Activated CD4-positive, alpha-beta T cell treated with anti-CD3 and anti-CD28 coated beads, Interleukin-2, Interleukin-4, amounts not matched to agents 100 ng/mL and 50 ng/mL, durations not matched to agents 16 hours and 8 hours (primary cell): ENCODE measurements at regions not wholly inside any gene's neighbourhood (a gene's known extent, or its start where the extent isn't known, plus 50 kb on each side); places are given as distances from the start of the nearest gene placed in this dataset.

Source experiments
- DNase-seq: peaks from one replicate; pipeline ENCODE4 v3.0.0-alpha.2; 2020; ENCODE audit warnings: low spot score

- no peak for DNase-seq
Observed at GRCh38 chr9:135341612-135342169, 137.9 kb upstream of the PPP1R26 start.

- DNase-seq, result no peak
Observed at GRCh38 chr9:135342206-135343130, 137.1 kb upstream of the PPP1R26 start.

- no peak for DNase-seq
Observed at GRCh38 chr9:135343136-135343535, 136.4 kb upstream of the PPP1R26 start.

GRCh38 chr9:135343837-135344522, 135.6 kb upstream of the PPP1R26 start:
- peak; percentile 53 for DNase-seq

GRCh38 chr9:135344523-135344901, 135.1 kb upstream of the PPP1R26 start:
- no peak for DNase-seq

GRCh38 chr9:135344915-135345500, 134.6 kb upstream of the PPP1R26 start:
- no peak for DNase-seq

GRCh38 chr9:135345775-135346433, 133.7 kb upstream of the PPP1R26 start:
- no peak for DNase-seq

- no peak for DNase-seq
Observed at GRCh38 chr9:135346438-135347050, 133.0 kb upstream of the PPP1R26 start.

GRCh38 chr9:135347461-135347860, 132.1 kb upstream of the PPP1R26 start:
- DNase-seq, result no peak

- no peak for DNase-seq
Observed at GRCh38 chr9:135348076-135348787, 131.3 kb upstream of the PPP1R26 start.

- no peak for DNase-seq
Observed at GRCh38 chr9:135348788-135349150, 130.8 kb upstream of the PPP1R26 start.

GRCh38 chr9:135349212-135350002, 130.2 kb upstream of the PPP1R26 start:
- DNase-seq, result no peak

GRCh38 chr9:135350003-135350315, 129.6 kb upstream of the PPP1R26 start:
- no peak for DNase-seq

- DNase-seq, result no peak
Observed at GRCh38 chr9:135353935-135354334, 125.6 kb upstream of the PPP1R26 start.

- no peak for DNase-seq
Observed at GRCh38 chr9:135355521-135356011, 124.0 kb upstream of the PPP1R26 start.

- no peak for DNase-seq
Observed at GRCh38 chr9:135356021-135356420, 123.6 kb upstream of the PPP1R26 start.

GRCh38 chr9:135356796-135357195, 122.8 kb upstream of the PPP1R26 start:
- DNase-seq, result no peak

- DNase-seq, result no peak
Observed at GRCh38 chr9:135357863-135358551, 121.6 kb upstream of the PPP1R26 start.

- no peak for DNase-seq
Observed at GRCh38 chr9:135358552-135358940, 121.0 kb upstream of the PPP1R26 start.

GRCh38 chr9:135359764-135360163, 119.8 kb upstream of the PPP1R26 start:
- DNase-seq, result peak; percentile 2
